Loucy (cell line): ENCODE measurements at regions not wholly inside any gene's neighbourhood (a gene's known extent, or its start where the extent isn't known, plus 50 kb on each side); places are given as distances from the start of the nearest gene placed in this dataset.
"Not testable (repeated sequence)": the region's sequence is repeated elsewhere in the genome, so short reads cannot be mapped to it uniquely, and the experiment has no call there.

Source experiments
- H2AFZ ChIP-seq: fragments of 200-600 bp; sonication (generic); 2 replicates; pipeline ENCODE4 v1.6.0; 2016; ENCODE audit warnings: antibody characterized with exemption, mild to moderate bottlenecking, low read length, moderate library complexity
- H3F3A ChIP-seq: fragments of 200-600 bp; 2 replicates; pipeline ENCODE4 v1.6.0; 2016; ENCODE audit warnings: antibody characterized with exemption, low read depth, mild to moderate bottlenecking
- H3K27me3 ChIP-seq: fragments of 200-600 bp; sonication (generic); 2 replicates; pipeline ENCODE4 v1.6.1; 2014; ENCODE audit warnings: low read length, mild to moderate bottlenecking; ENCODE audit not compliant: insufficient read depth, poor library complexity, severe bottlenecking
- H3K36me3 ChIP-seq: fragments of 200-600 bp; sonication (generic); 2 replicates; pipeline ENCODE4 v1.6.1; 2016; ENCODE audit warnings: low read length; ENCODE audit not compliant: insufficient read depth
- H3K4me1 ChIP-seq: fragments of 200-600 bp; sonication (generic); 2 replicates; pipeline ENCODE4 v1.5.1; 2014; ENCODE audit warnings: low read length, mild to moderate bottlenecking; ENCODE audit not compliant: insufficient read depth, poor library complexity, severe bottlenecking
- H3K4me2 ChIP-seq: fragments of 200-600 bp; sonication (generic); 2 replicates; pipeline ENCODE4 v1.6.0; 2014; ENCODE audit warnings: antibody characterized with exemption, low read length, low read depth, mild to moderate bottlenecking; ENCODE audit not compliant: poor library complexity, severe bottlenecking
- H3K4me3 ChIP-seq: fragments of 200-600 bp; sonication (generic); 2 replicates; pipeline ENCODE4 v1.5.1; 2014; ENCODE audit warnings: low read length, mild to moderate bottlenecking, mixed read lengths; ENCODE audit not compliant: poor library complexity, severe bottlenecking
- H3K79me2 ChIP-seq: fragments of 200-600 bp; sonication (generic); 2 replicates; pipeline ENCODE4 v1.6.1; 2014; ENCODE audit warnings: low read length; ENCODE audit not compliant: insufficient read depth
- H3K9ac ChIP-seq: fragments of 200-600 bp; sonication (generic); 2 replicates; pipeline ENCODE4 v1.6.0; 2014; ENCODE audit warnings: mild to moderate bottlenecking, low read depth, low read length, moderate library complexity; ENCODE audit not compliant: poor library complexity, severe bottlenecking
- H3K9me2 ChIP-seq: fragments of 200-600 bp; sonication (generic); replicated peaks from 2 replicates; pipeline ENCODE4 v1.6.1; 2016; ENCODE audit warnings: low read depth, low read length, mixed read lengths
- H3K9me3 ChIP-seq: fragments of 200-600 bp; sonication (generic); 2 replicates; pipeline ENCODE4 v1.6.1; 2014; ENCODE audit warnings: mild to moderate bottlenecking, antibody characterized with exemption, low read length, low read depth; ENCODE audit not compliant: insufficient read depth
- H4K20me1 ChIP-seq: fragments of 200-600 bp; sonication (generic); 2 replicates; pipeline ENCODE4 v1.6.0; 2014; ENCODE audit warnings: antibody characterized with exemption, low read length, mild to moderate bottlenecking; ENCODE audit not compliant: insufficient read depth, poor library complexity, severe bottlenecking
- EZH2phosphoT487 ChIP-seq: fragments of 200-600 bp; IDR thresholded peaks from 2 replicates; pipeline ENCODE4 v1.6.1; 2018; ENCODE audit warnings: antibody characterized with exemption, mild to moderate bottlenecking, moderate library complexity, borderline replicate concordance
- TF ChIP-seq, protein P1 (sequence below): fragments of 200-600 bp; sonication (generic); conservative IDR thresholded peaks from 2 replicates; pipeline ENCODE4 v1.5.1; 2014; ENCODE audit warnings: mild to moderate bottlenecking, antibody characterized with exemption, low read length

DNA sequence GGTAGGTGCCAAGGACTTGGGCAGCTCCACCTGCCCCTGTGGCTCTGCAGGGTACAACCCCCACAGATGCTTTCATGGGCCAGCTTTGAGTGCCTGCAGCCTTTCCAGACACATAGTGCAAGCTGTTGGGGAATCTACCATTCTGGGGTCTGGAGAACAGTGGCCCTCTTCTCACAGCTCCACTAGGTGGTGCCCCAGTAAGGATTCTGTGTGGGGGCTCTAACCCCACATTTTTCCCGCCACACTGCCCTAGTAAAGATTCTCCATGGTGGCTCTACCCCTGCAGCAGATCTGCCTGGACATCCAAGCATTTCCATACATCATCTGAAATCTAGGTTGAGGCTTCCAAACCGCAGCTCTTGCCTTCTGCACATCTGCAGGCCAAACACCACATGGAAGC lies 149.7 kb upstream of the FNDC3A start:
- Histone ChIP-seq H4K20me1 (no peaks in the 10 kb centered on the region), H3K36me3 (no peaks in the 10 kb centered on the region), H3K9me2 (no peaks in the 10 kb centered on the region), H3K27me3 (no peaks in the 10 kb centered on the region), H3F3A (no peaks in the 10 kb centered on the region), H3K4me2 (no peak overlapping the region), H3K79me2 (no peaks in the 10 kb centered on the region), H2AFZ (no peak overlapping the region), H3K9ac (no peak overlapping the region), H3K9me3 (no peaks in the 10 kb centered on the region), H3K4me1 (peaks cover 11% of the 10 kb centered on the region), H3K4me3 (no peak overlapping the region)
- TF ChIP-seq, protein P1, sequence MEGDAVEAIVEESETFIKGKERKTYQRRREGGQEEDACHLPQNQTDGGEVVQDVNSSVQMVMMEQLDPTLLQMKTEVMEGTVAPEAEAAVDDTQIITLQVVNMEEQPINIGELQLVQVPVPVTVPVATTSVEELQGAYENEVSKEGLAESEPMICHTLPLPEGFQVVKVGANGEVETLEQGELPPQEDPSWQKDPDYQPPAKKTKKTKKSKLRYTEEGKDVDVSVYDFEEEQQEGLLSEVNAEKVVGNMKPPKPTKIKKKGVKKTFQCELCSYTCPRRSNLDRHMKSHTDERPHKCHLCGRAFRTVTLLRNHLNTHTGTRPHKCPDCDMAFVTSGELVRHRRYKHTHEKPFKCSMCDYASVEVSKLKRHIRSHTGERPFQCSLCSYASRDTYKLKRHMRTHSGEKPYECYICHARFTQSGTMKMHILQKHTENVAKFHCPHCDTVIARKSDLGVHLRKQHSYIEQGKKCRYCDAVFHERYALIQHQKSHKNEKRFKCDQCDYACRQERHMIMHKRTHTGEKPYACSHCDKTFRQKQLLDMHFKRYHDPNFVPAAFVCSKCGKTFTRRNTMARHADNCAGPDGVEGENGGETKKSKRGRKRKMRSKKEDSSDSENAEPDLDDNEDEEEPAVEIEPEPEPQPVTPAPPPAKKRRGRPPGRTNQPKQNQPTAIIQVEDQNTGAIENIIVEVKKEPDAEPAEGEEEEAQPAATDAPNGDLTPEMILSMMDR = peak; percentile 34
- no peak for TF ChIP-seq EZH2phosphoT487

DNA sequence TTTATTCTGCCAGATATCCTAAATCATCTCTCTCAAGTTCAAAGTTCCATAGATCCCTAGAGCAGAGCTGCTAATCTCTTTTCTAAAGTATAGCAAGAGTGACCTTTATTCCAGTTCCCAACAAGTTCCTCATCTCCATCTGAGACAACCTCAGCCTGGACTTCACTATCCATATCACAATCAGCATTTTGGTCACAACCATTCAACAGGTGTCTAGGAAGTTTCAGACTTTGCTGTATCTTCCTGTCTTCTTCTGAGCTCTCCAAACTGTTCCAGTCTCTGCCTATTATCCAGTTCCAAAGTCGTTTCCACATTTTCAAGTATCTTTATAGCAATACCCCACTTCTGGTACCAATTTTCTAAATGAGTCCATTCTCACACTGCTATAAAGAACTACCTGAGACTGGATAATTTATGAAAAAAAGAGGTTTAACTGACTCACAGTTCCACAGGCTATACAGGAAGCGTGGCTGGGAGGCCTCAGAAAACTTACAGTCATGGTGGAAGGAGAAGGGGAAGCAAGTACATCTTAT lies 148.7 kb upstream of the FNDC3A start:
- not testable (repeated sequence) for H3K79me2 ChIP-seq, H3K27me3 ChIP-seq, H3K4me2 ChIP-seq, H3K9ac ChIP-seq, H3F3A ChIP-seq, H3K4me3 ChIP-seq, H4K20me1 ChIP-seq, H2AFZ ChIP-seq, H3K36me3 ChIP-seq, H3K9me2 ChIP-seq, H3K9me3 ChIP-seq
- peaks cover 11% of the 10 kb centered on the region for H3K4me1 ChIP-seq

DNA sequence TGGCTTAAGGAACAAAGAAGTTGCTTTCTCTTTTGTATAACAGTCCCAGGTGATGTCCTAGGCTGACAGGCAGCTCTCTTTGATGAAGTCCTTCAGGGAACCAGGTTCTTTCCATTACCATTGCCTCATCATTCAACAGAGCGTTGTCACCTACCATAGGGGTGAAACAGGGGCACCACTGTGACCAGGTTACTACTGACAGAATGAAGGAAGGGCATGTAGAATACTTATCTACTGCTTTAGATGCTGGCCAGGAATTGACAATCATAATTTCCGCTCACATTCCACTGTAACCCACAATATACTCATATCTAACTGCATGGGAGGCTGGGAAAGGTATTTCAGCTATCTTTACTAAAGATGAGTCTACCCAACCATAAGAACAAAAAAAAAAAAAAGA lies 148.0 kb upstream of the FNDC3A start:
- no peak overlapping the region for H3K4me3 ChIP-seq
- H3K4me2 ChIP-seq = no peak overlapping the region
- H2AFZ ChIP-seq = no peak overlapping the region
- no peak for TF ChIP-seq EZH2phosphoT487
- TF ChIP-seq, protein P1 = no peak
- no peaks in the 10 kb centered on the region for H3K9me2 ChIP-seq
- no peaks in the 10 kb centered on the region for H4K20me1 ChIP-seq
- H3K79me2 ChIP-seq = no peaks in the 10 kb centered on the region
- no peaks in the 10 kb centered on the region for H3K9me3 ChIP-seq
- H3K27me3 ChIP-seq = no peaks in the 10 kb centered on the region
- no peaks in the 10 kb centered on the region for H3F3A ChIP-seq
- H3K4me1 ChIP-seq = peaks cover 11% of the 10 kb centered on the region
- H3K9ac ChIP-seq = no peak overlapping the region
- no peaks in the 10 kb centered on the region for H3K36me3 ChIP-seq

- Histone ChIP-seq H3K36me3 (no peaks in the 10 kb centered on the region), H3K4me2 (peak overlapping the region; percentile 36)
Observed at GRCh38 chr13:48828962-48829411, 146.7 kb upstream of the FNDC3A start.

More at GRCh38 chr13:48828962-48829411, 146.7 kb upstream of the FNDC3A start:
- Histone ChIP-seq H3K9me3 (no peaks in the 10 kb centered on the region), H3F3A (no peaks in the 10 kb centered on the region), H3K9me2 (no peaks in the 10 kb centered on the region), H2AFZ (no peak overlapping the region), H4K20me1 (no peaks in the 10 kb centered on the region), H3K4me3 (no peak overlapping the region), H3K9ac (no peak overlapping the region), H3K27me3 (no peaks in the 10 kb centered on the region), H3K4me1 (peaks cover 11% of the 10 kb centered on the region), H3K79me2 (no peaks in the 10 kb centered on the region)
- TF ChIP-seq, protein P1 = no peak
- no peak for TF ChIP-seq EZH2phosphoT487
